ENCODE measurements at regions not wholly inside any gene's neighbourhood (a gene's known extent, or its start where the extent isn't known, plus 50 kb on each side); places are given as distances from the start of the nearest gene placed in this dataset.

GRCh38 chr5:15249152-15249551 lies 250.8 kb upstream of the FBXL7 start:
- Histone ChIP-seq H3K36me3 (ENCODE audit: control insufficient read depth, insufficient read depth, low read length) (no peaks in the 10 kb centered on the region), H3K4me1 (ENCODE audit: control insufficient read depth, insufficient read depth, low read length) (no peaks in the 10 kb centered on the region), H3K4me3 (ENCODE audit: low read length) (no peak overlapping the region), H3K9me3 (ENCODE audit: control insufficient read depth, insufficient read depth, low read length) (peaks cover 3% of the 10 kb centered on the region), H3K27ac (ENCODE audit: low read length) (no peak overlapping the region), H3K27me3 (ENCODE audit: control insufficient read depth, insufficient read depth, low read length) (no peaks in the 10 kb centered on the region)
- H3K9me3 Mint-ChIP-seq: peaks cover 10 to 15% of the 10 kb centered on the region in 2 donors
- TF ChIP-seq, protein P1, sequence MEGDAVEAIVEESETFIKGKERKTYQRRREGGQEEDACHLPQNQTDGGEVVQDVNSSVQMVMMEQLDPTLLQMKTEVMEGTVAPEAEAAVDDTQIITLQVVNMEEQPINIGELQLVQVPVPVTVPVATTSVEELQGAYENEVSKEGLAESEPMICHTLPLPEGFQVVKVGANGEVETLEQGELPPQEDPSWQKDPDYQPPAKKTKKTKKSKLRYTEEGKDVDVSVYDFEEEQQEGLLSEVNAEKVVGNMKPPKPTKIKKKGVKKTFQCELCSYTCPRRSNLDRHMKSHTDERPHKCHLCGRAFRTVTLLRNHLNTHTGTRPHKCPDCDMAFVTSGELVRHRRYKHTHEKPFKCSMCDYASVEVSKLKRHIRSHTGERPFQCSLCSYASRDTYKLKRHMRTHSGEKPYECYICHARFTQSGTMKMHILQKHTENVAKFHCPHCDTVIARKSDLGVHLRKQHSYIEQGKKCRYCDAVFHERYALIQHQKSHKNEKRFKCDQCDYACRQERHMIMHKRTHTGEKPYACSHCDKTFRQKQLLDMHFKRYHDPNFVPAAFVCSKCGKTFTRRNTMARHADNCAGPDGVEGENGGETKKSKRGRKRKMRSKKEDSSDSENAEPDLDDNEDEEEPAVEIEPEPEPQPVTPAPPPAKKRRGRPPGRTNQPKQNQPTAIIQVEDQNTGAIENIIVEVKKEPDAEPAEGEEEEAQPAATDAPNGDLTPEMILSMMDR (IDR thresholded peaks at IDR 0.05): no peak
- no peak overlapping the region for H3K27ac Mint-ChIP-seq
- no peak for ATAC-seq
- no peaks in the 10 kb centered on the region for H3K4me1 Mint-ChIP-seq
- intact Hi-C loops (cut with micrococcal nuclease): no loop called here
- no peak for DNase-seq
- H3K27me3 Mint-ChIP-seq (ENCODE audit: low read depth in 2 of 2): no peaks in the 10 kb centered on the region
- H3K36me3 Mint-ChIP-seq: peaks cover 6% of the 10 kb centered on the region
- WGBS (ENCODE audit: insufficient coverage): no CpG with 5 or more reads among the region's 3 CpGs
- H3K4me3 Mint-ChIP-seq: no peak overlapping the region

DNA sequence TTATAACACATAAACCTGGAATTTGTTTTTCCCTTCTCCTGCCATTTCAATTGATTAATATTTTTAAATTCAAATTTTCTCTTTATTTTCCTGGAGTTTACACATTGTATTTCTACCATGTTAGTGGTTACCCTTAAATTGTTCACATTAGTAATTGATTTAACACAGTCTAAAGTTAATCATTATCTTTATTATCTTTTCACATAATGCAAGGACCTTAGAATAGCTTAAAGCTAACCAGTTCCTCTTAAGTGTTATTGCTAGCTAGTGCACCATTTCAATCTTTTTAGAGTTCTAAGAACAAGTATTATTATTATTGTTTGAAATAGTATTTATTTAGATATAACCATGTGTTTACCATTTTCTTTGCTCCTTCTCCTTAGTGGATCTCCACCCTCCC lies 251.2 kb upstream of the FBXL7 start:
- H3K27ac Mint-ChIP-seq: no peak overlapping the region

DNA sequence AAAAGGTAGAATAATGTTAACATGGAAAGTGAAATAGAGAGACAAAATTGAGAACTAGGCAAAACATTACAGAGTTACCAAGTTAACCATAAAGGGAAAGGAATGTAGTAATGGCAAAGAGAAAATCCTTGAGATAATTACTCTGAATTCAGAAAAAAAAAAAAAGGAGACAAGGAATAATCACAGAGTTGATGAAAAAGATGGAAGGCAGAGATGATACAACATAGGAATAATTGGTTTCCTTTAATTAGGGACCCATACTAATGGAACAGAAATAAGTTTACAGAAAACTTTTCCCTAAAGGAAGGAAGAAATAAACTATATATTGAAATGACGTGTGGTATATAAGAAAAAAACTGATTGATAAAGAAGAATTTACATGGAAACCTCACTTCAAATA lies 254.1 kb upstream of the FBXL7 start:
- TF ChIP-seq, protein P1 (IDR thresholded peaks at IDR 0.05): no peak
- intact Hi-C loops (cut with micrococcal nuclease): no loop called here
- Mint-ChIP-seq H3K4me3 (no peak overlapping the region), H3K4me1 (no peaks in the 10 kb centered on the region), H3K9me3 (peaks cover 17 to 18% of the 10 kb centered on the region in 2 donors), H3K27me3 (ENCODE audit: low read depth in 2 of 2) (no peaks in the 10 kb centered on the region), H3K36me3 (peaks cover 6% of the 10 kb centered on the region), H3K27ac (no peak overlapping the region)
- Histone ChIP-seq H3K4me3 (ENCODE audit: low read length) (no peak overlapping the region), H3K36me3 (ENCODE audit: control insufficient read depth, insufficient read depth, low read length) (no peaks in the 10 kb centered on the region), H3K27ac (ENCODE audit: low read length) (no peak overlapping the region), H3K9me3 (ENCODE audit: control insufficient read depth, insufficient read depth, low read length) (peaks cover 3% of the 10 kb centered on the region), H3K4me1 (ENCODE audit: control insufficient read depth, insufficient read depth, low read length) (no peaks in the 10 kb centered on the region), H3K27me3 (ENCODE audit: control insufficient read depth, insufficient read depth, low read length) (no peaks in the 10 kb centered on the region)
- DNase-seq (no peak), ATAC-seq (no peak)
- no CpG with 5 or more reads among the region's 1 CpG for WGBS (ENCODE audit: insufficient coverage)

More for the DNA sequence above, 251.2 kb upstream of the FBXL7 start:
- no peak for DNase-seq
- H3K9me3 ChIP-seq (ENCODE audit: control insufficient read depth, insufficient read depth, low read length): peaks cover 3% of the 10 kb centered on the region
- no peak for ATAC-seq
- no peaks in the 10 kb centered on the region for H3K27me3 ChIP-seq (ENCODE audit: control insufficient read depth, insufficient read depth, low read length)
- no peaks in the 10 kb centered on the region for H3K36me3 ChIP-seq (ENCODE audit: control insufficient read depth, insufficient read depth, low read length)
- Mint-ChIP-seq H3K36me3 (peaks cover 6% of the 10 kb centered on the region), H3K4me3 (no peak overlapping the region), H3K27me3 (ENCODE audit: low read depth in 2 of 2) (no peaks in the 10 kb centered on the region), H3K4me1 (no peaks in the 10 kb centered on the region), H3K9me3 (peaks cover 13 to 17% of the 10 kb centered on the region in 2 donors)
- intact Hi-C loops (cut with micrococcal nuclease): no loop called here
- no peak overlapping the region for H3K27ac ChIP-seq (ENCODE audit: low read length)
- H3K4me3 ChIP-seq (ENCODE audit: low read length): no peak overlapping the region
- TF ChIP-seq, protein P1 (IDR thresholded peaks at IDR 0.05): no peak
- no peaks in the 10 kb centered on the region for H3K4me1 ChIP-seq (ENCODE audit: control insufficient read depth, insufficient read depth, low read length)

- DNase-seq (no peak), ATAC-seq (no peak)
- Mint-ChIP-seq H3K4me1 (no peaks in the 10 kb centered on the region), H3K27me3 (ENCODE audit: low read depth in 2 of 2) (no peaks in the 10 kb centered on the region), H3K36me3 (peaks cover 12% of the 10 kb centered on the region), H3K27ac (no peak overlapping the region), H3K9me3 (peaks cover 20 to 22% of the 10 kb centered on the region in 2 donors), H3K4me3 (no peak overlapping the region)
- WGBS (ENCODE audit: insufficient coverage): 82% methylated on average over 3 of the region's 4 CpGs
- Histone ChIP-seq H3K27ac (ENCODE audit: low read length) (no peak overlapping the region), H3K27me3 (ENCODE audit: control insufficient read depth, insufficient read depth, low read length) (no peaks in the 10 kb centered on the region), H3K9me3 (ENCODE audit: control insufficient read depth, insufficient read depth, low read length) (peaks cover 13% of the 10 kb centered on the region), H3K4me1 (ENCODE audit: control insufficient read depth, insufficient read depth, low read length) (no peaks in the 10 kb centered on the region), H3K36me3 (ENCODE audit: control insufficient read depth, insufficient read depth, low read length) (no peaks in the 10 kb centered on the region), H3K4me3 (ENCODE audit: low read length) (no peak overlapping the region)
- intact Hi-C loops (cut with micrococcal nuclease): no loop called here
- TF ChIP-seq, protein P1 (IDR thresholded peaks at IDR 0.05): no peak
Measured at GRCh38 chr5:15243301-15244020, 256.5 kb upstream of the FBXL7 start.

All from natural killer cell (primary cell).